GM21447 (cell line): ENCODE measurements at regions not wholly inside any gene's neighbourhood (a gene's known extent, or its start where the extent isn't known, plus 50 kb on each side); places are given as distances from the start of the nearest gene placed in this dataset.

Source experiments
- ATAC-seq: cut with Tn5 transposase; IDR thresholded peaks from one replicate; pipeline ENCODE4 v1.9.1; 2021; ENCODE audit not compliant: unreplicated experiment

DNA sequence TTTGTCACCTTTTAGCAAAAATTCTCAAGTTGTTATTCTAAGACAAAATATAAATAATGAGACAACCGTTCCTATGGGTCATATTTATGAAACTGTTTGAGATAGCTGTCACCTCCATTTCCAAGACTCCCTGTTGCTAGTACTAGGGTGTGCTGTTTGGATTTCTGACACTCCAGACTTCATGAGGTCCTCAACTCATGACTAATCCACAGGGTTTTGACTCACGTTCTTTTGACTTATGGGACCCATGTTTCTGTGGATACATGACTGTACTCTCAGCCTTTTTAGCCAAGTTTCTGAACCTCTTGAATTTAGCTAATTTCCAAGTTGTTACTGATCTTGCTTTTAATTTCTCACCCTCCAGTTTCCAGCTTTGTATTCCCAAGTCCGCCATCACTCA lies 178.7 kb upstream of the FAM98A start:
- no peak for ATAC-seq

DNA sequence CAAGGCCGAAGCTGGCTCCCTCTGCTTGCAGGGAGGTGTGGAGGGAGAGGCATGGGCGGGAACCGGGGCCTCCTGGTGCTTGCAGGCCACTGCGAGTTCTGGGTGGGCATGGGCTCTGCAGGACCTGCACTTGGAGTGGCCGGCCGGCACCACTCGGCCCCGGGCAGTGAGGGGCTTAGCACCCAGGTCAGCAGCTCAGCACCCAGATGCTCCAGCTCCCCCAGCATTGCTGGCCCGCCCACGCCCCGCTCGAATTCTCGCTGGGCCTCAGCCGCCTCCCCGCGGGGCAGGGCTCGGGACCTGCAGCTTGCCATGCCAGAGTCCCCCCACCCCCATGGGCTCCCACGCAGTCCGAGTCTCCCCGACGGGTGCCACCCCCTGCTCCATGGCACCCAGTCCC lies 176.2 kb upstream of the FAM98A start:
- ATAC-seq, result no peak

DNA sequence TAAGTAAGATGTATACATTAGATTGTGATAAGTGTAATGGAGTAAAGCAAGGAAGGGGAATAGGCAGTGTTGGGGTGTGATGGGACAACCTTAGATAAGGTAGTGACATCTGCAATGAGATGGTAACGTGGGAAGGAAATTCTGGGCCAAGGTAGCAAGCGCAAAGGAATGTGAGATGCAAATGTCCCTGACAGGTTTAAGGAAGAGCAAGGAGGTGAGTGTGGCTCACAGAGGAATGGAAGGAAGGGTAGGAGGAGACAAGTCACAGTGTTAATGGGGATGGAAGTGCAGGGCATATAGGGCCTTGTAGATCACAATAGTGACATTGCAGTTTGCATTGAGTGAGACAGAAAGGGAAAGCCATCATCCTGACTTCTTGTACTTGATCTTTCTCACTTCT lies 170.9 kb upstream of the FAM98A start:
- ATAC-seq, result no peak

DNA sequence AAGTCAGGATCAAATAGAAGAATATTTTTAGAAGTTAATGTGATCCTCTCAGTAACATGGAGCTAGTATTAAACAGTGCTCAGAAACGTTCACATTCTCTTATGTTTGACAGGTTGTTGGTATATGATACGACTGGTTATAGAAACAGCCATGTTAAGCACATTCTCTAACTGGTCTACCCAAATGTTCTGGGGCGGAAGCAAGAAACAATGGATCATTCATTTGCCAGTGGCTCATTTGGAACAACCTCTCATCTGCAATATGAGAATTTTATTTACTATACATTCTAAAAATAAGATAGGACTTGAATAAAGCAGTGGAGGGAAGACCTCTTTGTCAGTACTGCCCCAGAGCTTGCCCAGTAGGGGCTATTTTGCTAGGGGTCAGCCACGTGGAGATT lies 167.1 kb upstream of the FAM98A start:
- no peak for ATAC-seq

DNA sequence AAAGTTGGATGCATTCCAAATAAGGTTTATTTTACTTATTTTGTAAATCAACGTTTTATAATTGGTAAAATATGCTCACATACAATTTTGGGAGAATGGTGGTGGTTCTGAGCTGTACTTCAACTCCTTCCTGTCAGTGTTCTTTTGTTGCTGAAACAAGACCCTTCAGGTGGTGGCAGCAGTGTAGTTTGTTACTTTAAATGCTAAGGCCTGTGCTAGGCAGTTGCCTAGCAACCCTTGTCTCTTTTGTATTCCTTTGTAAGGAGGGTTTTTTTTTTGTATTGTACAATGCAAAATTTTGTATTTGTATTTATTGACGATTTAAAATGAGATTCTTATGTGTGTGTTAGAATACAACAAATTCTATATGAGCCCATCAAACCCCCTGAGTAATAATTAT lies 166.0 kb upstream of the FAM98A start:
- ATAC-seq, result no peak

DNA sequence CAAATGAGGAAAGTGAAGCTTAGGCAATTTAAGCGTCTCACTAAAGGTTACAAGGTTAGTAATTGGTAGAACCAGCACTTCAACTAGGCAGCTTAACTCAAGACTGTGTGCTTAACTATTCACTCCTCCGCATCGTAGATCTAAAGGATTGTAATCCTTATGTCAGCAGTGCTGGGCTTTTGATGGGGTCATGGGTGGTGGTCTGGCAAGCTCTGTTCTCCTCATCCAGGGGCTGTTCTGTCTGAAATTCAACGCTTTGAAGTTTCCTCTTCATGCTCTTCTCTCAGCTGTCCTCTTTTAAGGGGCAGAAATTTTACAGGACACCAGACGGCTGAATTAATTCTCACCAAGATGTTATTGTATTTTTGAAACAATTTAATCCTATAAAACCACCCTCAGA lies 165.5 kb upstream of the FAM98A start:
- no peak for ATAC-seq

DNA sequence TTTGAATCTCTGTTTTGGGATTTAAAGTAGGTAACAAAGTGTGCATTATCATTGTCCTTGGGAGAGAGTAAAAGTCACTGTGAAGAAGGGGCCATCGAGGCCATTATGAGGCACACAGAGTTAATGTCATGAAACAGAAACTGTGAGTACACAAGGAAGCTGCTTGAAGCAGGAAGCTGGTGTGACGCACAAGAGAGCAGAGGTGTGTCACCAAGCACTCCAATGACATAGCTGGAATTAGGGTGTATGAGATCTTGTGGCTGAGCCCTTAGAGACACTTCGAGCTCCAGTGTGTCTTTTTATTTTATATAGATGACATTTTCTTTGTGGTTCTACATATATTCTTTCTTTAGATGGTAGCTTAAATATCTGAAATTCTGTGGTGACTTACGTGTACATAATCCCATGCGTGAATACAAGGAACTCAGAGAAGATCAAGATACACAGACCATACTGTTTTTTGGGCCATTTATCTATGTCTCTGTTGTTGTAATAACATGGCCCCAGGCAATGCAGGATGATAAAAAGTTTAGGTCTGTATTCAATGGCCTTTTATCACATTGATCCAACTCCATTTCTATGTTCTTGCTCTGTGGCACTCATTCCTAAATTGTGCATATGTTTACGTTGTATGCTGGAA lies 164.7 kb upstream of the FAM98A start:
- no peak for ATAC-seq

DNA sequence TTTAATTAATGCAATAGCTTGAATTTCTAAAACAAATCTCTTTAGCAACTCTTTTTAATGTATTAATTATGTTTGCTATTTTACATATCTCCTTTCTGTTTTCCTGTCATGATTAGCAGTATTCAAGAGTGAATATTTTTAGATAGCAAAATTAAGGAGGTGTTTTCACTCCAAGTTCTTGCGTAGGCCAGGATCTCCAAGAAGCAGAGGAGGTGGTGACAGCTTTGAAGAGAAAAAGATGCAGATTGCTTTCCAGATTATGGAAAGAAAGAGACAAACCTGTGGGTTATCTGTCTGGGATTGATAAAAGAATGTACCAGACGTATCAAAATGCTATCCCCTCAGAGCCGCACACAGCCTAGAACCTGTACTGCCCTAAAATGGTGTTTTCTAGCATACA lies 163.5 kb upstream of the FAM98A start:
- ATAC-seq, result no peak

DNA sequence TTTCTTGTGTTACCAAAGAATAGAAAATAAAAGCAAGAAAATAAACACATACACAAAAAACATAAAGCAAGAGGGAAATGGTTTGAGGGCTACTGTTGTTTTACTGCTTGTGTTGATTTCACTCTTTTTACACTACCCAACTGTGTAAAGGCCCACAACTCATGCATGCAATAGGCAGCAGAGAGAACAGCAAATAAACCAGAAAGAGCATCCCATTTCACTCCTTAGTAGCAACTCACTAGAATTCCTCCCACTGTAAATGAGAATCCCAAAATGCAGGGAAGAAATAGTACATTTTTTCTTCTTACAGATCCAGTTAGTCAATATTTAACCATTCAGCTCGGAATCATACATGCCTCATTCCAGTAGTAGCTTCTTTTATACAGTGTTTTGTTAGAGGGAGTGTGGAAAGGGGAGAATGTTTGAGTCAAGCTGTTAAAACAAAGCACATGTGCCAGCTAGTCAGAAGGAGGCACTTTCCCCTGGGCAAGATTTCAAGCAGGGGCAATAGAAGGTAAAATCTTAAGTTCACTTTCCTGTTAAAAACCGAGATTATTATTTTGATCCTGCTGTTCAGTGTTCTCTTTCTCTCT lies 147.2 kb upstream of the FAM98A start:
- ATAC-seq, result no peak

DNA sequence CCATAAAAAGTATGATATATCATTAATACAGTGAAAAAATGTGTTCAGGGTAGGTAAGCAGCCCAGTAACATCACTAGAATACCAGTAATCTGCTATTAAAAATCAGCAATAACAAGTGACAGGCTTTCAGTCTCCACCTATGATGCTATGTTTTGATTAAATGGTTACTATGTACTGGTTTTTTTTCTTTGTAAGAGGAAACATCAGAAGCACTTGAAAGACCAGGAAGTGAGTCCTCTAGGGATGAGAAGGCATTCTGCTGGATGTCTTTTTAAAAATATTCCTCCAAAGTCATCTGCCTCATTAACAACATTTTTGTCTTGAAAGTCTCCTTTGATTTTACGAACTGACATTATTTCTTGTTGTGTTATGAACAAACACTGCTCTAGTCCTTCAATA lies 136.0 kb upstream of the FAM98A start:
- no peak for ATAC-seq

DNA sequence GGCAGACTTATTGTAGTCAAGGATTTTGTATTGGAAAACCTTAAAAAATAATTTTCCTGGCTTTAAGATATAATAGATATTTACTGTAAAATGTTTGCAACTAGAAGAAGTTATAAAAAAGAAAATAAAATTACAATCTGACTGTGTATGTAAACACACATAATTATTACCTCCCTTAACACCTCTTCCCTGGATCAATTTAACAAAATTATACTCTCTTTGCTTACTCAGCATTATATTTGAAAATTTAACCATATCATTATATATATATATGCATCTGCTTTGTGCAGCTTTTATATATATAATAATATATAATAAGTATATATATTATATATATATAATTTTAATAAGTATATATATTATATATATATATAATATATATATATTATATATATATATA lies 131.7 kb upstream of the FAM98A start:
- no peak for ATAC-seq

DNA sequence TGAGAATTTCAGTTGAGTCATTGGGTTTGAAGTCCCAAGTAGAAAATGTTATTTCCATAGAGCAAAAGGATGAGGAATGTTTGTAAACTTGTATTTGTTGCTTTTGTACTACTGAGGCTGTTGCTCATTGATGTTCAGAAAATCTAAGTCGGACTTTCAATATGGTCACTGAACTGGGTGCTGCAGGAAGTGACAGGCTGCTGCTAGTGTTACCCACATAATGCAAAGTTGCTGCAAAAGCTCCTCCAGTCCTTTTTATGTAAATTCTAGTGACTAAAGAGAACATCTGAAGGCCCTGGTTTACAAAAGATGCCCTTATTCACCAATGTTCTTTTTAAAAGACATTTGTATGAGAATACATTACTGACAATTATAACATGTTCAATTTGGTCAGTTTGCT lies 131.1 kb upstream of the FAM98A start:
- ATAC-seq, result no peak

DNA sequence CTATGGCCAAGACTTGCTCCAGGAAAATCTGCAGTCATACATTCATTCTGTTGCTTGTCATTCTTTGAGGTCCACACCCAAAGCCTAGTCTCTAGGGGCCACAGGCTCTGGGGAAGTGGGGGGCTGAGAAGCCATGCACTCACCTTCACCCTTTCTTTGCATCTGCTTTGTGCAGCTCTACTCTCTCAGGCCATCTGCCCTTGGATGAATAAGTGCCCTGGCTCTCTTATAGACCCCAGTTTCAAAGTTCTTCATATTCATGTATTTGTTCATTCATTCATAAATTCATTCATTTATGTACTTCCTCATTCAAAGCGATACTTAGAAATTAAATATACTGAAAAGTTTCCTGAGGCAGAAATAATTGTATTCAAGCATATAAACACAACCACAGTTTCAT lies 130.3 kb upstream of the FAM98A start:
- no peak for ATAC-seq

DNA sequence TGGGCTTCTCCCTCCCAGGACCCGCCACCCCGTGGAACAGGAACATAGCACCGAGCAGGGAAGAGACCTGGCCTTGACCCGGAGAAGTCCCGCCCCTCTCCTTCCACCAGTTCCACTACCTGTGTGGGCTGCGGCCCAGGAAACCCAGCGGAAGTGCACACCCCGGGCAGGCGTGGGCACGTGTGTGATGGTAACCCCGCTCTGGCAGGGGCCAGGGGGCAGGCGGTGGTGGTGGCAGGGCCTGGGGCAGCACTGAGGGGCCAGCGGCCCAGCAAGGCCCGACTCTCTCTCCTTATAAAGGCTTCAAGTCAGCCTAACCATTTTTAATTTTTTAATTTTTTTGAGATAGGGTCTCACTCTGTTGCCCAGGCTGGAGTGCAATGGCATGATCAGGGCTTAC lies 129.0 kb upstream of the FAM98A start:
- no peak for ATAC-seq

DNA sequence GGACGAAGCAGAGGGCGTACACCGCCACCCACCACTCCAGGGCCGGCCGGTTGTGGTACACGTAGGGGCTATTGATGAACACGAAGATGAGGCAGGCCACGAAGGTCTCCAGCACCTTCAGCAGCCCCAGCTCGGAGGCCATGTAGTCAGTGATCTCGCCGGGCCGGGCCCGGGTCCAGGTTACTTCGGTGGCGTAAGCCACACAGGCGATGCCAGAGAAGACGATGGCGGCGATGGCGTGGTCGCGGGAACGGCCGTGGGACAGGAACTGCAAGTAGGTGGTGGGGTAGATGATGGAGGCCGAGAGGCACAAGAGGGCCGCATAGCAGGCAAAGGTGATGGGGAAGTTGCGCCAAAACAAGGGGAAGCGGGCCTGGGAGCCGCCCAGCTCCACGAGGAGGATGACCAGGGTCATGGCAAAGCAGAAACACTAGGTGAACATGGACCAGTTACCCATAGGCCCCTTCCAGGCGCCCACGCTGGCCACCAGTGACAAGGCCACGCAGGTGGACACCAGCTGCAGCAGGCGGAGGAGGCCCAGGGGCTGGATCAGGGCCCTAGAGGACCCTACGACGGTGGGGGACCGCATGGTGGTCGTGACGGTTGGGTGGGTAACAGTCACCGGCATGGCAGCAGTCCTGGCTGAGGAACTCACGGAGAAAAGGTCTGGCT lies 128.4 kb upstream of the FAM98A start:
- no peak for ATAC-seq

DNA sequence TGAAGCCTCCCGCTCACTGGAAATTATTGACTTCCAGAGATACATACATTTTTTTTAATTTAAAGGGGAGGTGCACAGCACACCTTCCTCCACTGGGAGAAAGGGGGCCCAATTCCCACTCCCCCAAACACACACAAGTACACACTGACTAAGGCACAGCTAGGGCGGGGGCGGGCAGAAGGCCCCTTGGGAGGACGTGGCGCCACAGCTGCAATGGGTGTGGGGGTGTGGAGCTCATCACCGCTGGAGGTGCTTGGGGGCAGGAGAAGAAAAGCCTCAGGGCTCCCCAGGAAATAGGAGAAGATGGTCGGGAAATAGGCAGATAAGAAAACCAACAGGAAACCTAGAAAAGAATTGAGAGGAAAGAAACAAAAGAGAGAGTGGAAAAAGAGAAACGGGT lies 127.3 kb upstream of the FAM98A start:
- ATAC-seq, result no peak

DNA sequence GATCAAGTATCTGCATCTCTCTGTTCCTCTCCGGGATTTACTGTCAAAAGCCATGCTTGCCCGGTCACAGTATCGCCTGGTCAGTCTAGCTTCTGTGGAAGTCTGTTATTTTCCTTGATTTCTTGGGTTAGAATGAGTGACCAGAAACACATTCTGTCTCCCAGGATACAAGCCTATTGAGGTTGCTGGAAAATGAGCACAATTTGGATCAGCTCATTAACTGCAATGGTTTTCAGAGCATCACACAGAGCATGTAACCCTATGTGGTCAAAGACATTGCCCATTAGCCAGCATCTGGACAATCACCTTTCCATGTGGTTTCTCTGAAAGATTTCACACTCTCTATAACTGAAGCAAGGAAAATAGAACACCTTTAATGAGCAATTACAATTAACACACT lies 124.2 kb upstream of the FAM98A start:
- no peak for ATAC-seq

DNA sequence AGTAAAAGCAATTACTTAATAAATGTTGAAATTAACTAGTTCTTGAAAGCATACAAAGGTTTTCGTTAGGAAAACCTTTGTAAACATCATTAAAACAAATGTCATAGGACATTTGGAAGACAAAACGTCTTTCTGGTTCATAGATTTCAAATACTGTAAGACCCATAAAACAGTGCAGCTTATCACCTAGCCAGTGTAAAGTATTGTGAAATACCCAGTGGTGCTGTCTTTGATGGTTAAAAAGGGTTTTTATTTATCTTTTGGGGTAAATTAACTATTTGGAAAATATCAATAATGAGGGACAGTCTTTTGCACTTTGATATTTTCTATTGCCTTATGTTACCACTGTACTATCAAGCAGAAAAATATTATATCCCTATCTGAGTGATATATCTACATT lies 120.0 kb upstream of the FAM98A start:
- no peak for ATAC-seq

DNA sequence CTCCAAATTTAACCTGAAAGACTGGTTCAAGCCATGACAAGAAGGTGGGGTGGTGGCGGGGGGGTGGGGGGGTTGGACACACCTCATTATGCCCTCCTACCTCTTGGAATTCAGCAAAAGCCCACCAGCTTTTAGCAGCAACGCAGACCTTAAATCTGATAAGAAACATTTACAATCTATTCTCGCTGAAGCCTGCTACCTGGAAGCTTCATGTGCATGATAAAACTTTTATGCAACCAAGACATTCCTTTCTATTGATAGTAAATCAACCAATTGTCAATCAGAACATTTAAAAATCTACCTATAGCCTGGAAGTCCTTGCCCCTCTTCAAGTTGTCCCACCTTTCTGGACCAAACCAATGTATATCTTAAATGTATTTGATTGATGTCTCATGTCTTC lies 113.6 kb upstream of the FAM98A start:
- ATAC-seq, result no peak

DNA sequence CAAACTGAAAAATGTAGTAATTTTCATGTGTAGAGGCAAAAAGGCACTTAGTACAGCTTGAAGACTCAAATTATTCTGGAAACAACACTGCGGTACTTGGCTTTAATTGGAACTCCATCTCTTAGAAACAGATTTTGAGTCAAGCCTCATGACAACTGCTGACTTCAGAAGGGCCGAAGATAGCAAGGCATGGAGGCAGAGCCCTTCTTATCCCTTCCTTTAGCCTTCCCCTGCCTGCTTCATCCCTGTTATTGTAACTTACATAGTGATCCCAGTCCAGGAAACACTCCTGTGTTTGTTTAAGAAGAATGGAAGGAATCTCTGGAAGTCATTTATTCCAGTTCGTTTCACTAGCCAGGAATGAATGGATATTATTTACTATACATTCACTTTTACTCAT lies 110.9 kb upstream of the FAM98A start:
- no peak for ATAC-seq

DNA sequence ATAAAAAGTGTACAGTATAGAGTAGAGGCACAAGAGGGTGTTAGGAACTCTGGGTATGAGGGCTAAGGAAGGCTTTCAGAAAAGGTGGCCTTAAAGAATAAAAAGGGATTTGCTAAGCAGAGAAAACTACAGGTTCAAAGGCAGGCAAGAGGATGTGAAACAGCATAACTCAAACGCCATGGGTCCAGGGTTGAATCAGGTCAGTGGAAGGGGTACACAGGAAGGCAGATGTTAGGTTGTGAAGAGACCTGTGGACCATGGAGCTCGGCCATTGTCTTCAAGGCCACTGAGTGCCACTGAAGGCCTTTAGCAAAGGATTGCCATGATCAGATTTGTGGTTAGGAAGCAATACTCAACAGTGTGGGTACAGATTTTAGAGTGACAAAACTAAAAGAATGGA lies 108.2 kb upstream of the FAM98A start:
- ATAC-seq, result no peak

DNA sequence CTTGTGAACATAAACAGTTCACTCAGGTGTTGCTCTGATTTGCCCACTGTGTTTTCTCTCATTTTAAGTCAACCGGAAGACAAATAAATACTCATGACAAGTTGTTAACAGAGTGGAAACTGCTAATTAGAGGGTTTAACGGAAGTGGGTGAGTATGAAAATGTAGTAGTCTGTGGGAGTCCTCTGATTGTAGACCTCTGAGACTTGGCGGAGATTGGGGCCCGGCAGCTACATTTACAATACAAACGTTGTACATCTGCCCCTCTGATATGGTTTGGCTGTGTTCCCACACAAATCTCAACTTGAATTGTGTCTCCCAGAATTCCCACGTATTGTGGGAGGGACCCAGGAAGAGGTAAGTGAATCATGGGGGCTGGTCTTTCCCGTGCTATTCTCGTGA lies 107.3 kb upstream of the FAM98A start:
- no peak for ATAC-seq

DNA sequence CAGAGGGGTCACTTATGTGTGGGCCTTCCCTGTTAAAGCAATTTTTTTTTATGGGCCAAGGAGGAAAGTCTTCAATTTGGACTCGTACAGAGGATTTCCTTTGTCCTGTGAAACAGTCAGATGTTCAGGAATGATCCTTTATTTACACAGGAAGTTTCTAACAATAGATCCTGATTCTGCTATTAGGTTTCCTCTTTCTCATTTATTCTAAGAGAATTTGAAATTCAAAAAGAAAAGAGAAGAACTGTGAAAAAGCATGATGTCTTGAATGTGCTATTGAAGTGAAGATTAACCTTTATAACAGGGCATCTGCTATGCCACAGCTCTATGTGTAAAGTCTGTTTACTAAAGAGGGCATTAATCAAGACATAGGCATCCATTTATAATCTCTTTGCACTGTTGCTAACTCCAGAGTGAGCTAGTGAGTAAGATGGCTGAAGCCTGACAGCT lies 105.3 kb upstream of the FAM98A start:
- no peak for ATAC-seq
